ENCODE measurements at regions not wholly inside any gene's neighbourhood (a gene's known extent, or its start where the extent isn't known, plus 50 kb on each side); places are given as distances from the start of the nearest gene placed in this dataset.

- no peak for FAIRE-seq
- DNase-seq (ENCODE audit: insufficient read length, low spot score), result no peak
- TF ChIP-seq PAX5 (IDR thresholded peaks at IDR 0.05; ENCODE audit: insufficient read depth, low read length, severe bottlenecking) (no peak), POLR2AphosphoS5 (IDR thresholded peaks at IDR 0.05; ENCODE audit: low read depth, low read length) (no peak), TAF1 (IDR thresholded peaks at IDR 0.05; ENCODE audit: low read depth, low read length) (no peak), POLR2A (IDR thresholded peaks at IDR 0.05; ENCODE audit: low read depth, low read length) (no peak), POU2F2 (IDR thresholded peaks at IDR 0.05; ENCODE audit: low read depth, low read length) (no peak), SPI1 (IDR thresholded peaks at IDR 0.05; ENCODE audit: low read depth, low read length) (no peak)
Observed at GRCh38 chr7:51593628-51594027, 277.0 kb upstream of the COBL start.

GRCh38 chr7:51592842-51593599 is 276.4 kb upstream of the COBL start:
- TF ChIP-seq PAX5 (IDR thresholded peaks at IDR 0.05; ENCODE audit: insufficient read depth, low read length, severe bottlenecking), result no peak
- no peak for TF ChIP-seq POLR2AphosphoS5 (IDR thresholded peaks at IDR 0.05; ENCODE audit: low read depth, low read length)
- no peak for TF ChIP-seq POLR2A (IDR thresholded peaks at IDR 0.05; ENCODE audit: low read depth, low read length)
- no peak for TF ChIP-seq TAF1 (IDR thresholded peaks at IDR 0.05; ENCODE audit: low read depth, low read length)
- no peak for TF ChIP-seq POU2F2 (IDR thresholded peaks at IDR 0.05; ENCODE audit: low read depth, low read length)
- TF ChIP-seq SPI1 (IDR thresholded peaks at IDR 0.05; ENCODE audit: low read depth, low read length), result no peak
- FAIRE-seq, result no peak
- DNase-seq (ENCODE audit: insufficient read length, low spot score), result no peak

DNA sequence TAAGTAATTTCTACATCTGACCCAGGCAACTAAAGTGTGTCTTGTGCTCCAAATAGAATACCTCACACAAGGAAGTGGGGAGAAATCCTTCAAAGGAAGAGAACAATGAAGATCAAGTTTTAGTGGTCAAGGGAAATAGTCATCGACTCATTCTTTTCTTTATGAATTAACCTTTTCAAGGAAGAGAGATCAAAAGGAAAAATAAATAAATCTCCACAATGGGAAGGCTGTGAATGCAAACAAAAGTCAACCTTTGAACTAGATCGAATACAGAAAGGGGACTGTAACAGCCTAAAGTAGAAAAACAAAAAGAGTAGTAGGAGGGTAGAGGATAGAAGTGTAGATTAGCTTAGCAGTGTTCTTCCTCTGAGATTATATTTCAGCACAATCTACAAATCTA is 274.6 kb upstream of the COBL start:
- FAIRE-seq, result no peak
- no peak for DNase-seq (ENCODE audit: insufficient read length, low spot score)
- no peak for TF ChIP-seq POLR2A (IDR thresholded peaks at IDR 0.05; ENCODE audit: low read depth, low read length)
- TF ChIP-seq SPI1 (IDR thresholded peaks at IDR 0.05; ENCODE audit: low read depth, low read length), result no peak
- TF ChIP-seq POLR2AphosphoS5 (IDR thresholded peaks at IDR 0.05; ENCODE audit: low read depth, low read length), result no peak

DNA sequence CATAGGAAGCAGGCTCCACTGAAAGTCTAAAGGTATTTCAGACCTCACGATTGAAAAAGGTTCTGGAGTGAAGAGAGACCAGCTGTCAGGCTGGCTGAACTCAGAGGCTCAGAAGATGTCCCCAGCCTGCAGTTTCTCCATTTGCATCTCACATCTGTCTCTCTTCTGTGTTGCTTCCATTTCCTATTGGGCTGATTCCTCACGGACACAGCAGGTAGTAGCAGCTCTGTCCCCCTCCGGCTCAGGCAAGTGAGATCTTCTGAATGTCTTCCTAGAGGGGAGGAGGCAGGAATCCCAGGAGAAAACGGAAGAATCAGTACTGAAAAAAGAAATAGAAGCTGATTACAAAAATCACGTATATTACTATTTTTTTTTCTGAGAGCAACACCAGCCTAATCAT is 274.1 kb upstream of the COBL start:
- DNase-seq (ENCODE audit: insufficient read length, low spot score) (no peak), FAIRE-seq (no peak)
- TF ChIP-seq PAX5 (IDR thresholded peaks at IDR 0.05; ENCODE audit: insufficient read depth, low read length, severe bottlenecking) (no peak), POLR2AphosphoS5 (IDR thresholded peaks at IDR 0.05; ENCODE audit: low read depth, low read length) (no peak), SPI1 (IDR thresholded peaks at IDR 0.05; ENCODE audit: low read depth, low read length) (no peak), TAF1 (IDR thresholded peaks at IDR 0.05; ENCODE audit: low read depth, low read length) (no peak), POLR2A (IDR thresholded peaks at IDR 0.05; ENCODE audit: low read depth, low read length) (no peak), POU2F2 (IDR thresholded peaks at IDR 0.05; ENCODE audit: low read depth, low read length) (no peak)

GRCh38 chr7:51589111-51589510 is 272.5 kb upstream of the COBL start:
- no peak for FAIRE-seq
- TF ChIP-seq POU2F2 (IDR thresholded peaks at IDR 0.05; ENCODE audit: low read depth, low read length), result no peak
- TF ChIP-seq SPI1 (IDR thresholded peaks at IDR 0.05; ENCODE audit: low read depth, low read length), result no peak
- no peak for TF ChIP-seq POLR2A (IDR thresholded peaks at IDR 0.05; ENCODE audit: low read depth, low read length)
- TF ChIP-seq PAX5 (IDR thresholded peaks at IDR 0.05; ENCODE audit: insufficient read depth, low read length, severe bottlenecking), result no peak
- no peak for TF ChIP-seq TAF1 (IDR thresholded peaks at IDR 0.05; ENCODE audit: low read depth, low read length)
- TF ChIP-seq POLR2AphosphoS5 (IDR thresholded peaks at IDR 0.05; ENCODE audit: low read depth, low read length), result no peak
- no peak for DNase-seq (ENCODE audit: insufficient read length, low spot score)

GRCh38 chr7:51587604-51588003 is 271.0 kb upstream of the COBL start:
- no peak for FAIRE-seq
- DNase-seq (ENCODE audit: insufficient read length, low spot score), result no peak
- no peak for TF ChIP-seq SPI1 (IDR thresholded peaks at IDR 0.05; ENCODE audit: low read depth, low read length)
- no peak for TF ChIP-seq POU2F2 (IDR thresholded peaks at IDR 0.05; ENCODE audit: low read depth, low read length)

DNA sequence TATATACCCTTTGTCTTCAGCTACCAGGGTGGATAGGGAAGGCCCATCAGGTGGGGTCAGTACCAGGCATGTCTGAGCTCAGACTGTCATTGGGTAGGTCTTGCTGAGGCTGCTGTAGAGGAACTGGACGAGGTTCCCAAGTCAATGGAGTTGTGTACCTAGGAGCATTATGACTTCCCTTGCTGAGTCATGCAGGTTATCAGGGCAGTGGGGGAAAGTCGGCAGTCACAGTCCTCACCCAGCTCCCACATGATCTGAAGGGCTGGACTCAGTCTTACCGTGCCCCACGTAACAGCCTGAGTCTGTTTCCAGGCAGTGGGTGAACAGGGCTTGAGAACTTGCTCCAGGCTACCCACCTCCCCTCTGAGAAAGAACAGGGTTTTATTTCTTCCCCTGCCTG is 260.8 kb upstream of the COBL start:
- no peak for FAIRE-seq
- DNase-seq (ENCODE audit: insufficient read length, low spot score), result no peak
- TF ChIP-seq TAF1 (IDR thresholded peaks at IDR 0.05; ENCODE audit: low read depth, low read length) (no peak), POLR2AphosphoS5 (IDR thresholded peaks at IDR 0.05; ENCODE audit: low read depth, low read length) (no peak), SPI1 (IDR thresholded peaks at IDR 0.05; ENCODE audit: low read depth, low read length) (no peak), POLR2A (IDR thresholded peaks at IDR 0.05; ENCODE audit: low read depth, low read length) (no peak), POU2F2 (IDR thresholded peaks at IDR 0.05; ENCODE audit: low read depth, low read length) (no peak), PAX5 (IDR thresholded peaks at IDR 0.05; ENCODE audit: insufficient read depth, low read length, severe bottlenecking) (no peak)

DNA sequence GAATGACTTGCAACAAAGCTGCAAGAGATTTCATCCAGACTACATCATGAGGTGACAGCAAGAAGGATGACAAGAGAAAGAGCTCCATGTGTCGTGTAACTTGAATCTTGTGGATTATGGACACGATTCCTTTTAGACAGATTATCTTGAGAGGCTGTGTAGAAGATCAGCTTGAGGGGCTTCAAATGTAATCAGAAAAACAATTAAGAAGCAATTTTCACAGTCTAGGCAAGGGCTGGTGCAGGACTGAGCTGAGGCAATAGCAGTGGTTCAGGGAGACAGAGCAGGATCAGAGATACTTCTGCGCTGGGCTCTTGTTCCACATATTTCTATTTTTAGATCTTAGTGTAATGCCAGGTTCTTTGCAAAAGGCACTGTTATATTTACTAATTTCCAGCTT is 253.0 kb upstream of the COBL start:
- FAIRE-seq, result no peak
- TF ChIP-seq SPI1 (IDR thresholded peaks at IDR 0.05; ENCODE audit: low read depth, low read length) (no peak), TAF1 (IDR thresholded peaks at IDR 0.05; ENCODE audit: low read depth, low read length) (no peak), POU2F2 (IDR thresholded peaks at IDR 0.05; ENCODE audit: low read depth, low read length) (no peak), POLR2AphosphoS5 (IDR thresholded peaks at IDR 0.05; ENCODE audit: low read depth, low read length) (no peak), POLR2A (IDR thresholded peaks at IDR 0.05; ENCODE audit: low read depth, low read length) (no peak), PAX5 (IDR thresholded peaks at IDR 0.05; ENCODE audit: insufficient read depth, low read length, severe bottlenecking) (no peak)
- DNase-seq (ENCODE audit: insufficient read length, low spot score), result no peak

- FAIRE-seq (no peak), DNase-seq (ENCODE audit: insufficient read length, low spot score) (no peak)
- TF ChIP-seq SPI1 (IDR thresholded peaks at IDR 0.05; ENCODE audit: low read depth, low read length) (no peak), POLR2A (IDR thresholded peaks at IDR 0.05; ENCODE audit: low read depth, low read length) (no peak), POU2F2 (IDR thresholded peaks at IDR 0.05; ENCODE audit: low read depth, low read length) (no peak), POLR2AphosphoS5 (IDR thresholded peaks at IDR 0.05; ENCODE audit: low read depth, low read length) (no peak)
Observed at GRCh38 chr7:51569176-51569575, 252.6 kb upstream of the COBL start.

- DNase-seq (ENCODE audit: insufficient read length, low spot score) (no peak), FAIRE-seq (no peak)
- TF ChIP-seq PAX5 (IDR thresholded peaks at IDR 0.05; ENCODE audit: insufficient read depth, low read length, severe bottlenecking) (no peak), POU2F2 (IDR thresholded peaks at IDR 0.05; ENCODE audit: low read depth, low read length) (no peak), SPI1 (IDR thresholded peaks at IDR 0.05; ENCODE audit: low read depth, low read length) (no peak), TAF1 (IDR thresholded peaks at IDR 0.05; ENCODE audit: low read depth, low read length) (no peak), POLR2A (IDR thresholded peaks at IDR 0.05; ENCODE audit: low read depth, low read length) (no peak), POLR2AphosphoS5 (IDR thresholded peaks at IDR 0.05; ENCODE audit: low read depth, low read length) (no peak)
Observed at GRCh38 chr7:51551070-51551469, 234.5 kb upstream of the COBL start.
